ENCODE measurements at regions not wholly inside any gene's neighbourhood (a gene's known extent, or its start where the extent isn't known, plus 50 kb on each side); places are given as distances from the start of the nearest gene placed in this dataset.

GRCh38 chr6:100232781-100233573, 231.7 kb downstream of the SIM1 start:
- ATAC-seq (ENCODE audit: low read depth) (no peak), DNase-seq (no peak)
- H3K79me2 ChIP-seq (ENCODE audit: control insufficient read depth, insufficient read depth, low read length) = no peaks in the 10 kb centered on the region
- ChIA-PET POLR2A (no interaction called here), CTCF (no interaction called here)
- H3K27me3 ChIP-seq (replicated peaks in 1 of 4; ENCODE audit: control extremely low read depth in 1 of 4, control insufficient read depth in 3 of 4, insufficient read depth in 4 of 4, low read length in 3 of 4) = peaks cover 0 to 3% (median 0%) of the 10 kb centered on the region in 4 experiments
- intact Hi-C loops (cut with micrococcal nuclease) = no loop called here
- no peaks in the 10 kb centered on the region for H4K20me1 ChIP-seq (ENCODE audit: control insufficient read depth, insufficient read depth, low read length, poor library complexity, severe bottlenecking)
- H3K9ac ChIP-seq (ENCODE audit: low read length) = no peak overlapping the region
- Mint-ChIP-seq H3K4me3 (no peak overlapping the region), H3K27ac (no peak overlapping the region), H3K27me3 (peaks cover 4% of the 10 kb centered on the region), H3K9me3 (ENCODE audit: insufficient read depth) (no peaks in the 10 kb centered on the region), H3K4me1 (peaks cover 14% of the 10 kb centered on the region)
- no peak overlapping the region for H3K4me2 ChIP-seq (replicated peaks; ENCODE audit: low read depth, low read length, poor library complexity, severe bottlenecking)
- TF ChIP-seq EZH2 (IDR thresholded peaks at IDR 0.05; ENCODE audit: borderline replicate concordance, insufficient read depth, low read depth, low read length, poor library complexity, severe bottlenecking) (no peak), CTCF (IDR thresholded peaks at IDR 0.05) (no peak)
- no peaks in the 10 kb centered on the region for H3K9me3 ChIP-seq (ENCODE audit: control extremely low read depth in 1 of 3, control insufficient read depth in 2 of 3, insufficient read depth in 1 of 3, low read length in 2 of 3)
- WGBS (ENCODE audit: insufficient coverage) = no CpG with 5 or more reads among the region's 5 CpGs
- H3K4me3 ChIP-seq (ENCODE audit: control extremely low read depth in 1 of 5, extremely low read depth in 1 of 5, insufficient read depth in 1 of 5, low read depth in 2 of 5, low read length in 4 of 5) = no peak overlapping the region
- no peak overlapping the region for H2AFZ ChIP-seq (ENCODE audit: insufficient read depth, low read depth, low read length, poor library complexity, severe bottlenecking)
- H3K27ac ChIP-seq (ENCODE audit: low read length in 2 of 2) = no peak overlapping the region
- H3K4me1 ChIP-seq (ENCODE audit: control insufficient read depth in 2 of 2, insufficient read depth in 2 of 2, low read length in 2 of 2) = peaks cover 0 to 6% of the 10 kb centered on the region in 2 donors
- H3K36me3 ChIP-seq (replicated peaks in 1 of 2; ENCODE audit: control extremely low read depth in 1 of 2, control insufficient read depth in 1 of 2, extremely low read depth in 1 of 2, insufficient read depth in 2 of 2, low read length in 1 of 2) = no peaks in the 10 kb centered on the region

GRCh38 chr6:100230953-100231316, 233.8 kb downstream of the SIM1 start:
- Mint-ChIP-seq H3K4me3 (no peak overlapping the region), H3K27me3 (peaks cover 4% of the 10 kb centered on the region), H3K9me3 (ENCODE audit: insufficient read depth) (no peaks in the 10 kb centered on the region), H3K27ac (no peak overlapping the region), H3K4me1 (peaks cover 15% of the 10 kb centered on the region)
- Histone ChIP-seq H3K4me1 (ENCODE audit: control insufficient read depth in 2 of 2, insufficient read depth in 2 of 2, low read length in 2 of 2) (peaks cover 0 to 6% of the 10 kb centered on the region in 2 donors), H4K20me1 (ENCODE audit: control insufficient read depth, insufficient read depth, low read length, poor library complexity, severe bottlenecking) (no peaks in the 10 kb centered on the region), H3K4me3 (ENCODE audit: control extremely low read depth in 1 of 5, extremely low read depth in 1 of 5, insufficient read depth in 1 of 5, low read depth in 2 of 5, low read length in 4 of 5) (no peak overlapping the region), H3K9me3 (ENCODE audit: control extremely low read depth in 1 of 3, control insufficient read depth in 2 of 3, insufficient read depth in 1 of 3, low read length in 2 of 3) (no peaks in the 10 kb centered on the region), H3K27me3 (replicated peaks in 1 of 4; ENCODE audit: control extremely low read depth in 1 of 4, control insufficient read depth in 3 of 4, insufficient read depth in 4 of 4, low read length in 3 of 4) (peaks cover 0 to 3% (median 0%) of the 10 kb centered on the region in 4 experiments), H3K4me2 (replicated peaks; ENCODE audit: low read depth, low read length, poor library complexity, severe bottlenecking) (no peak overlapping the region), H3K9ac (ENCODE audit: low read length) (no peak overlapping the region), H3K79me2 (ENCODE audit: control insufficient read depth, insufficient read depth, low read length) (no peaks in the 10 kb centered on the region), H3K27ac (ENCODE audit: low read length in 2 of 2) (no peak overlapping the region), H3K36me3 (replicated peaks in 1 of 2; ENCODE audit: control extremely low read depth in 1 of 2, control insufficient read depth in 1 of 2, extremely low read depth in 1 of 2, insufficient read depth in 2 of 2, low read length in 1 of 2) (no peaks in the 10 kb centered on the region), H2AFZ (ENCODE audit: insufficient read depth, low read depth, low read length, poor library complexity, severe bottlenecking) (no peak overlapping the region)
- 100% methylated on average over 1 of the region's 1 CpG for WGBS (ENCODE audit: insufficient coverage)
- no peak for TF ChIP-seq CTCF (IDR thresholded peaks at IDR 0.05)
- no peak for TF ChIP-seq EZH2 (IDR thresholded peaks at IDR 0.05; ENCODE audit: borderline replicate concordance, insufficient read depth, low read depth, low read length, poor library complexity, severe bottlenecking)
- CTCF ChIA-PET = no interaction called here
- intact Hi-C loops (cut with micrococcal nuclease) = no loop called here
- no peak for ATAC-seq (ENCODE audit: low read depth)
- no peak for DNase-seq
- POLR2A ChIA-PET = no interaction called here
